ENCODE measurements at regions not wholly inside any gene's neighbourhood (a gene's known extent, or its start where the extent isn't known, plus 50 kb on each side); places are given as distances from the start of the nearest gene placed in this dataset.

GRCh38 chr14:65808390-65808789 is 395.9 kb downstream of the FUT8 start (continued):
- TF ChIP-seq ZBTB4 (CRISPR knock-in tag; IDR thresholded peaks at IDR 0.05) (no peak), POLR2AphosphoS5 (IDR thresholded peaks at IDR 0.05; ENCODE audit: low read length) (no peak)

GRCh38 chr14:65810322-65810721 is 397.8 kb downstream of the FUT8 start:
- BruUV-seq (replicated peaks), result no TSS peak
- DNase-seq (ENCODE audit: low read depth, low spot score) (no peak), FAIRE-seq (no peak), ATAC-seq (no peak)
- Histone ChIP-seq H3K9ac (ENCODE audit: control insufficient read depth, insufficient read depth, low read length) (no peak overlapping the region), H3K79me2 (ENCODE audit: control insufficient read depth, insufficient read depth, low read length) (no peaks in the 10 kb centered on the region), H3K4me3 (no peak overlapping the region), H4K20me1 (ENCODE audit: control insufficient read depth, insufficient read depth) (no peaks in the 10 kb centered on the region), H3K4me2 (ENCODE audit: control insufficient read depth, insufficient read depth) (no peak overlapping the region), H3K4me1 (ENCODE audit: control insufficient read depth, insufficient read depth, low read length) (no peaks in the 10 kb centered on the region), H3K9me3 (replicated peaks; ENCODE audit: control insufficient read depth, insufficient read depth, low read length) (peaks cover 9% of the 10 kb centered on the region), H3K27ac (ENCODE audit: control insufficient read depth, insufficient read depth) (no peak overlapping the region), H3K36me3 (ENCODE audit: control insufficient read depth in 2 of 2, insufficient read depth in 2 of 2, low read length in 1 of 2) (no peaks in the 10 kb centered on the region), H3K27me3 (replicated peaks in 1 of 2; ENCODE audit: control insufficient read depth in 2 of 2, insufficient read depth in 2 of 2, low read length in 1 of 2) (no peaks in the 10 kb centered on the region), H2AFZ (ENCODE audit: control insufficient read depth, low read depth, low read length) (no peak overlapping the region)
- ChIA-PET CTCF (no interaction called here), SMC1A (ENCODE audit: uncharacterized antibody, unreplicated experiment) (interaction anchor here (0.5 kb wide), 1 partner anchor 15 kb away, joined by 3 read pairs; no protein-coding TSS in a partner anchor), RAD21 (ENCODE audit: unreplicated experiment) (no interaction called here), POLR2A (no interaction called here)
- intact Hi-C loops (cut with micrococcal nuclease; ENCODE audit: unreplicated experiment), result no loop called here
- in situ Hi-C loops (cut with MboI), result no loop called here
- 100% methylated on average over 1 of the region's 1 CpG for WGBS (ENCODE audit: insufficient coverage, insufficient replicate concordance, low lambda C conversion rate, missing lambda C conversion rate)
- TF ChIP-seq MLLT1 (IDR thresholded peaks at IDR 0.05) (no peak), KAT2A (conservative IDR thresholded peaks at IDR 0.05; ENCODE audit: control insufficient read depth, low read depth, low read length) (no peak), LARP7 (IDR thresholded peaks at IDR 0.05) (no peak), HCFC1 (IDR thresholded peaks at IDR 0.05; ENCODE audit: low read length) (no peak), BACH1 (IDR thresholded peaks at IDR 0.05; ENCODE audit: borderline replicate concordance) (no peak), PAX8 (IDR thresholded peaks at IDR 0.05) (no peak), CHD2 (IDR thresholded peaks at IDR 0.05; ENCODE audit: borderline replicate concordance, low read depth, low read length) (no peak), RAD51 (IDR thresholded peaks at IDR 0.05) (no peak), ZNF217 (IDR thresholded peaks at IDR 0.05) (no peak), CBX3 (IDR thresholded peaks at IDR 0.05; ENCODE audit: borderline replicate concordance, low read depth) (no peak), ELK1 (IDR thresholded peaks at IDR 0.05; ENCODE audit: low read depth, low read length) (no peak), FOXM1 (IDR thresholded peaks at IDR 0.05; ENCODE audit: low read depth, low read length) (no peak), SPI1 (IDR thresholded peaks at IDR 0.05; ENCODE audit: borderline replicate concordance, insufficient read depth, low read depth, low read length) (no peak), SP1 (IDR thresholded peaks at IDR 0.05; ENCODE audit: low read depth, low read length) (no peak)

Measured in GM12878 (cell line).